KOPT-K1 (cell line): ENCODE measurements at regions not wholly inside any gene's neighbourhood (a gene's known extent, or its start where the extent isn't known, plus 50 kb on each side); places are given as distances from the start of the nearest gene placed in this dataset.

Source experiments
- H3K27ac ChIP-seq: fragments of 200-600 bp; sonication (generic); 2 replicates; pipeline ENCODE4 v1.5.1; 2016; ENCODE audit warnings: antibody characterized with exemption, mild to moderate bottlenecking, low read depth, low read length; ENCODE audit not compliant: poor library complexity, severe bottlenecking
- H3K36me3 ChIP-seq: fragments of 200-600 bp; sonication (generic); 2 replicates; pipeline ENCODE4 v1.5.1; 2017; ENCODE audit warnings: antibody characterized with exemption, mild to moderate bottlenecking, low read length, moderate library complexity; ENCODE audit not compliant: insufficient read depth
- H3K9me3 ChIP-seq: fragments of 200-600 bp; sonication (generic); 2 replicates; pipeline ENCODE4 v1.5.1; 2017; ENCODE audit warnings: antibody characterized with exemption, low read length, mild to moderate bottlenecking; ENCODE audit not compliant: insufficient read depth, poor library complexity, severe bottlenecking

- Histone ChIP-seq H3K36me3 (no peaks in the 10 kb centered on the region), H3K27ac (no peak overlapping the region), H3K9me3 (no peaks in the 10 kb centered on the region)
These were observed 491.9 kb upstream of the FANCL start for GRCh38 chr2:58732999-58733398.

GRCh38 chr2:58731488-58731869 lies 490.4 kb upstream of the FANCL start:
- no peaks in the 10 kb centered on the region for H3K9me3 ChIP-seq
- no peaks in the 10 kb centered on the region for H3K36me3 ChIP-seq
- no peak overlapping the region for H3K27ac ChIP-seq

- Histone ChIP-seq H3K27ac (no peak overlapping the region), H3K9me3 (no peaks in the 10 kb centered on the region), H3K36me3 (no peaks in the 10 kb centered on the region)
These were observed 489.8 kb upstream of the FANCL start for GRCh38 chr2:58730764-58731487.

- Histone ChIP-seq H3K9me3 (no peaks in the 10 kb centered on the region), H3K36me3 (no peaks in the 10 kb centered on the region), H3K27ac (no peak overlapping the region)
These were observed 487.0 kb upstream of the FANCL start for GRCh38 chr2:58727981-58728656.

- Histone ChIP-seq H3K9me3 (no peaks in the 10 kb centered on the region), H3K36me3 (no peaks in the 10 kb centered on the region), H3K27ac (no peak overlapping the region)
These were observed 480.9 kb upstream of the FANCL start for GRCh38 chr2:58721912-58722591.

- H3K36me3 ChIP-seq: no peaks in the 10 kb centered on the region
- H3K9me3 ChIP-seq: no peaks in the 10 kb centered on the region
- no peak overlapping the region for H3K27ac ChIP-seq
These were observed 479.9 kb upstream of the FANCL start for GRCh38 chr2:58720770-58721697.

GRCh38 chr2:58720033-58720769 lies 479.1 kb upstream of the FANCL start:
- no peaks in the 10 kb centered on the region for H3K36me3 ChIP-seq
- H3K27ac ChIP-seq: no peak overlapping the region
- no peaks in the 10 kb centered on the region for H3K9me3 ChIP-seq

- H3K9me3 ChIP-seq: no peaks in the 10 kb centered on the region
- no peak overlapping the region for H3K27ac ChIP-seq
- H3K36me3 ChIP-seq: no peaks in the 10 kb centered on the region
These were observed 474.2 kb upstream of the FANCL start for GRCh38 chr2:58715344-58715743.

- Histone ChIP-seq H3K36me3 (no peaks in the 10 kb centered on the region), H3K9me3 (no peaks in the 10 kb centered on the region), H3K27ac (no peak overlapping the region)
These were observed 473.1 kb upstream of the FANCL start for GRCh38 chr2:58714238-58714637.

- H3K36me3 ChIP-seq: no peaks in the 10 kb centered on the region
- H3K9me3 ChIP-seq: no peaks in the 10 kb centered on the region
- H3K27ac ChIP-seq: no peak overlapping the region
These were observed 469.7 kb upstream of the FANCL start for GRCh38 chr2:58710795-58711279.

- Histone ChIP-seq H3K9me3 (no peaks in the 10 kb centered on the region), H3K36me3 (no peaks in the 10 kb centered on the region), H3K27ac (no peak overlapping the region)
These were observed 468.7 kb upstream of the FANCL start for GRCh38 chr2:58709687-58710354.

- no peaks in the 10 kb centered on the region for H3K36me3 ChIP-seq
- H3K9me3 ChIP-seq: no peaks in the 10 kb centered on the region
- no peak overlapping the region for H3K27ac ChIP-seq
These were observed 468.1 kb upstream of the FANCL start for GRCh38 chr2:58709274-58709673.

- no peaks in the 10 kb centered on the region for H3K36me3 ChIP-seq
- H3K9me3 ChIP-seq: no peaks in the 10 kb centered on the region
- H3K27ac ChIP-seq: no peak overlapping the region
These were observed 467.4 kb upstream of the FANCL start for GRCh38 chr2:58708565-58708964.
